H9 (cell line): ENCODE measurements at regions not wholly inside any gene's neighbourhood (a gene's known extent, or its start where the extent isn't known, plus 50 kb on each side); places are given as distances from the start of the nearest gene placed in this dataset.
A peak's percentile ranks its signal among the peaks of the same experiment; 100 is the strongest.
"Not testable (repeated sequence)": the region's sequence is repeated elsewhere in the genome, so short reads cannot be mapped to it uniquely, and the experiment has no call there.

Experiments used
- DNase-seq: peaks from one replicate; pipeline ENCODE4 v3.0.0-alpha.2; 2017
- H2AFZ ChIP-seq: one replicate; pipeline ENCODE4 v1.6.1; 2013; ENCODE audit warnings: mild to moderate bottlenecking, low read length, control low read depth, moderate library complexity
- H2AK5ac ChIP-seq: 2 replicates; pipeline ENCODE4 v1.6.1; 2013; ENCODE audit warnings: low read length, control low read depth, mixed read lengths; ENCODE audit not compliant: insufficient read length
- H2BK120ac ChIP-seq: one replicate; pipeline ENCODE4 v1.6.1; 2013; ENCODE audit warnings: low read depth, mild to moderate bottlenecking, low read length, control low read depth, inconsistent platforms; ENCODE audit not compliant: poor library complexity, severe bottlenecking
- H2BK12ac ChIP-seq: 2 replicates; pipeline ENCODE4 v1.6.1; 2013; ENCODE audit warnings: low read length, control low read depth, mixed read lengths, low read depth; ENCODE audit not compliant: insufficient read length
- H2BK15ac ChIP-seq: 2 replicates; pipeline ENCODE4 v1.6.1; 2013; ENCODE audit warnings: low read depth, low read length, control low read depth
- H2BK20ac ChIP-seq: one replicate; pipeline ENCODE4 v1.6.1; 2013; ENCODE audit warnings: low read depth, mild to moderate bottlenecking, low read length, control low read depth, inconsistent platforms; ENCODE audit not compliant: poor library complexity, severe bottlenecking
- H2BK5ac ChIP-seq: 2 replicates; pipeline ENCODE4 v1.6.1; 2013; ENCODE audit warnings: low read length, control low read depth, mixed read lengths; ENCODE audit not compliant: insufficient read length
- H3K14ac ChIP-seq: 2 replicates; pipeline ENCODE4 v1.6.1; 2013; ENCODE audit warnings: low read length, control low read depth; ENCODE audit not compliant: insufficient read depth
- H3K18ac ChIP-seq: 2 replicates; pipeline ENCODE4 v1.6.1; 2013; ENCODE audit warnings: low read depth, mild to moderate bottlenecking, mixed read lengths, low read length, control low read depth; ENCODE audit not compliant: insufficient read length
- H3K23ac ChIP-seq: 2 replicates; pipeline ENCODE4 v1.6.1; 2013; ENCODE audit warnings: low read length, control low read depth, mixed read lengths, low read depth; ENCODE audit not compliant: insufficient read length
- H3K23me2 ChIP-seq: 2 replicates; pipeline ENCODE4 v1.6.1; 2013; ENCODE audit warnings: low read depth, mild to moderate bottlenecking, mixed read lengths, low read length, control low read depth; ENCODE audit not compliant: insufficient read length, poor library complexity, severe bottlenecking
- H3K27ac ChIP-seq: 2 replicates; pipeline ENCODE4 v1.5.1; 2013; ENCODE audit warnings: low read length, control low read depth, mixed read lengths, low read depth; ENCODE audit not compliant: insufficient read length
- H3K27me3 ChIP-seq: 2 replicates; pipeline ENCODE4 v1.6.1; 2013; ENCODE audit warnings: low read length, control low read depth, inconsistent platforms; ENCODE audit not compliant: insufficient read depth
- H3K4ac ChIP-seq: 2 replicates; pipeline ENCODE4 v1.6.1; 2013; ENCODE audit warnings: low read depth, mild to moderate bottlenecking, control low read depth, inconsistent platforms, low read length, moderate library complexity
- H3K4me1 ChIP-seq: 2 replicates; pipeline ENCODE4 v1.6.1; 2013; ENCODE audit warnings: low read length, control low read depth, inconsistent platforms; ENCODE audit not compliant: insufficient read depth
- H3K4me2 ChIP-seq: 2 replicates; pipeline ENCODE4 v1.6.1; 2013; ENCODE audit warnings: low read length, control low read depth, mixed read lengths; ENCODE audit not compliant: insufficient read length, insufficient read depth
- H3K56ac ChIP-seq: 2 replicates; pipeline ENCODE4 v1.6.1; 2013; ENCODE audit warnings: low read depth, mild to moderate bottlenecking, mixed read lengths, low read length, control low read depth; ENCODE audit not compliant: insufficient read length
- H3K79me1 ChIP-seq: 2 replicates; pipeline ENCODE4 v1.6.1; 2013; ENCODE audit warnings: low read depth, mild to moderate bottlenecking, moderate library complexity, low read length, control low read depth, inconsistent platforms; ENCODE audit not compliant: insufficient read depth, poor library complexity, severe bottlenecking
- H3K79me2 ChIP-seq: 2 replicates; pipeline ENCODE4 v1.6.1; 2013; ENCODE audit warnings: low read length, control low read depth, inconsistent platforms; ENCODE audit not compliant: insufficient read depth
- H3K9ac ChIP-seq: 2 replicates; pipeline ENCODE4 v1.6.1; 2013; ENCODE audit warnings: low read length, control low read depth, mixed read lengths; ENCODE audit not compliant: insufficient read length; ENCODE audit errors: extremely low read depth
- H3K9me3 ChIP-seq: one replicate; pipeline ENCODE4 v1.6.1; 2013; ENCODE audit warnings: low read depth, low read length, inconsistent platforms; ENCODE audit not compliant: control insufficient read depth
- H3T11ph ChIP-seq: one replicate; pipeline ENCODE4 v1.6.1; 2013; ENCODE audit warnings: mild to moderate bottlenecking, low read length, control low read depth, inconsistent platforms
- H4K20me1 ChIP-seq: one replicate; pipeline ENCODE4 v1.6.1; 2013; ENCODE audit not compliant: control insufficient read depth, insufficient read length, insufficient read depth
- H4K5ac ChIP-seq: 2 replicates; pipeline ENCODE4 v1.6.1; 2013; ENCODE audit warnings: low read depth, mild to moderate bottlenecking, mixed read lengths, low read length, control low read depth; ENCODE audit not compliant: insufficient read length
- H4K8ac ChIP-seq: replicated peaks from 2 replicates; pipeline ENCODE4 v1.6.1; 2013; ENCODE audit warnings: low read length, control low read depth, mixed read lengths, low read depth; ENCODE audit not compliant: insufficient read length
- H4K91ac ChIP-seq: 2 replicates; pipeline ENCODE4 v1.6.1; 2013; ENCODE audit warnings: low read depth, mild to moderate bottlenecking, moderate library complexity, mixed read lengths, low read length, control low read depth; ENCODE audit not compliant: insufficient read length
- H3K27ac Mint-ChIP-seq, 3 experiments: 2 replicates in 2 of 3; 3 replicates in 1 of 3; pipeline ENCODE4 v1.8.0; 2020 to 2021; ENCODE audit warnings: mixed read lengths in 3 of 3, mild to moderate bottlenecking in 1 of 3, moderate library complexity in 1 of 3
- H3K27me3 Mint-ChIP-seq: 2 replicates; pipeline ENCODE4 v1.8.0; 2021; ENCODE audit warnings: low read depth, mild to moderate bottlenecking, moderate library complexity, mixed read lengths
- H3K36me3 Mint-ChIP-seq, 3 experiments: 2 replicates in 2 of 3; 3 replicates in 1 of 3; pipeline ENCODE4 v1.8.0; 2020 to 2021; ENCODE audit warnings: low read depth in 3 of 3, mixed read lengths in 3 of 3; ENCODE audit not compliant: insufficient read depth in 1 of 3
- H3K4me1 Mint-ChIP-seq, 2 experiments: 2 replicates each; pipeline ENCODE4 v1.8.0; 2020; ENCODE audit warnings: mixed read lengths in 2 of 2
- H3K4me3 Mint-ChIP-seq, 2 experiments: 2 replicates in 1 of 2; 3 replicates in 1 of 2; pipeline ENCODE4 v1.8.0; 2020 to 2021; ENCODE audit warnings: mild to moderate bottlenecking in 2 of 2, mixed read lengths in 2 of 2, moderate library complexity in 1 of 2
- H3K9me3 Mint-ChIP-seq, 2 experiments: 2 replicates in 1 of 2; 3 replicates in 1 of 2; pipeline ENCODE4 v1.8.0; 2020; ENCODE audit warnings: mild to moderate bottlenecking in 2 of 2, mixed read lengths in 2 of 2, moderate library complexity in 1 of 2
- CTCF ChIP-seq: fragments of 200-600 bp; sonication (generic); conservative IDR thresholded peaks from 3 replicates; pipeline ENCODE4 v1.8.0; 2021; ENCODE audit warnings: antibody characterized with exemption, mild to moderate bottlenecking
- whole genome bisulfite sequencing: extraction: QIAGEN DNeasy Blood & Tissue Kit; methylation state at CpG from one replicate; pipeline ENCODE4 v1.1.7; 2013; ENCODE audit warnings: missing lambda C conversion rate, low lambda C conversion rate, mixed read lengths; ENCODE audit not compliant: insufficient read length; ENCODE audit errors: extremely low coverage; 5-methylcytosine and 5-hydroxymethylcytosine counted together

GRCh38 chr9:78994471-78994870, 577.3 kb upstream of the TLE4 start:
- H3K23ac ChIP-seq: no peak overlapping the region
- H3K18ac ChIP-seq: no peak overlapping the region
- no peak overlapping the region for H2BK15ac ChIP-seq
- no peak overlapping the region for H3K56ac ChIP-seq
- Mint-ChIP-seq H3K27ac (0 out of 7 replicates have a peak overlapping the region, but pooled peaks of 1 of the 3 experiments have one; percentile 34), H3K36me3 (no peaks in the 10 kb centered on the region), H3K9me3 (no peaks in the 10 kb centered on the region), H3K4me1 (peaks cover 0 to 5% of the 10 kb centered on the region in 2 experiments; a peak in 2 of 4 replicates), H3K27me3 (no peaks in the 10 kb centered on the region), H3K4me3 (no peak overlapping the region)
- no peak overlapping the region for H3K27ac ChIP-seq
- H4K8ac ChIP-seq: no peak overlapping the region
- no peaks in the 10 kb centered on the region for H4K20me1 ChIP-seq
- no peak overlapping the region for H2BK20ac ChIP-seq
- H3K9ac ChIP-seq: no peak overlapping the region
- DNase-seq: no peak
- H3K9me3 ChIP-seq: no peaks in the 10 kb centered on the region
- no peaks in the 10 kb centered on the region for H3K27me3 ChIP-seq
- no peaks in the 10 kb centered on the region for H3K79me1 ChIP-seq
- H3K4me1 ChIP-seq: no peaks in the 10 kb centered on the region
- H3T11ph ChIP-seq: no peak overlapping the region
- no peak overlapping the region for H2BK12ac ChIP-seq
- no peak overlapping the region for H3K4me2 ChIP-seq
- no peak for TF ChIP-seq CTCF
- H2AFZ ChIP-seq: no peak overlapping the region
- no CpG with 5 or more reads among the region's 3 CpGs for WGBS
- no peak overlapping the region for H3K14ac ChIP-seq
- H4K5ac ChIP-seq: no peak overlapping the region
- no peak overlapping the region for H3K4ac ChIP-seq
- H2AK5ac ChIP-seq: no peak overlapping the region
- H3K79me2 ChIP-seq: no peaks in the 10 kb centered on the region
- no peak overlapping the region for H2BK120ac ChIP-seq
- no peak overlapping the region for H2BK5ac ChIP-seq
- no peaks in the 10 kb centered on the region for H3K23me2 ChIP-seq
- no peak overlapping the region for H4K91ac ChIP-seq

GRCh38 chr9:78994974-78995373, 576.8 kb upstream of the TLE4 start:
- H2BK15ac ChIP-seq, H3K4me1 Mint-ChIP-seq, H3K27me3 Mint-ChIP-seq, H3K18ac ChIP-seq, H3K4me3 Mint-ChIP-seq, H3K36me3 Mint-ChIP-seq, H3K23me2 ChIP-seq, H3K9me3 Mint-ChIP-seq, H2BK12ac ChIP-seq, H3K23ac ChIP-seq, H4K91ac ChIP-seq, H2BK5ac ChIP-seq, H2AFZ ChIP-seq, H4K8ac ChIP-seq, H2AK5ac ChIP-seq, H4K5ac ChIP-seq, H3K14ac ChIP-seq, H3K27me3 ChIP-seq, H3K79me1 ChIP-seq, H3K27ac Mint-ChIP-seq, H3T11ph ChIP-seq, H2BK120ac ChIP-seq, H3K4ac ChIP-seq, H3K4me2 ChIP-seq, H2BK20ac ChIP-seq, H3K4me1 ChIP-seq, H3K27ac ChIP-seq, H3K56ac ChIP-seq, DNase-seq, H3K9ac ChIP-seq, H4K20me1 ChIP-seq, H3K9me3 ChIP-seq, H3K79me2 ChIP-seq: not testable (repeated sequence)
- WGBS: no CpG with 5 or more reads among the region's 2 CpGs
